Lung microvascular endothelial cell (primary cell): ENCODE measurements at regions not wholly inside any gene's neighbourhood (a gene's known extent, or its start where the extent isn't known, plus 50 kb on each side); places are given as distances from the start of the nearest gene placed in this dataset.

Source experiments
- DNase-seq, 2 donors: peaks; one replicate each; pipeline versions ENCODE4 v3.0.0 to v3.0.0-alpha.2; 2010; ENCODE audit warnings: low read depth in 2 of 2

DNA sequence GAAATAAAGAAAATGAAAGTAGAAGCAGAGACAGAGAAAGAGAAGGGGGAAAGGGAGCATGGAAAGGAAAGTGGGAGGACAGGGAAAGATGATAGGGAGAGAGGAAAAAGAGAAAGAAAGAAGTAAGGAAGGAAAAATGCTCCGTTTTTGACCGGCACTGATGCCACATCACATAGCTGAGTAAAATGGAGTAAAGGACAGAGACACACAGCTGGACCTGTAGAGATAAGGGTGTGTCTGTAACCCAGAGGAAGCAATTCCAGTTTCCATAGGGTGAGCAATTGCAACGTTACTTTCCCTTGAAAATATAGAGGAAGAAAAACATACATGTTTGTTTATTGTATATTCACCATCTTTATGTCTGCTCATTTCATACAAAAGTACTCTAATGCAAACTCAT is 1866.9 kb upstream of the PIK3C3 start:
- no peak for DNase-seq

DNA sequence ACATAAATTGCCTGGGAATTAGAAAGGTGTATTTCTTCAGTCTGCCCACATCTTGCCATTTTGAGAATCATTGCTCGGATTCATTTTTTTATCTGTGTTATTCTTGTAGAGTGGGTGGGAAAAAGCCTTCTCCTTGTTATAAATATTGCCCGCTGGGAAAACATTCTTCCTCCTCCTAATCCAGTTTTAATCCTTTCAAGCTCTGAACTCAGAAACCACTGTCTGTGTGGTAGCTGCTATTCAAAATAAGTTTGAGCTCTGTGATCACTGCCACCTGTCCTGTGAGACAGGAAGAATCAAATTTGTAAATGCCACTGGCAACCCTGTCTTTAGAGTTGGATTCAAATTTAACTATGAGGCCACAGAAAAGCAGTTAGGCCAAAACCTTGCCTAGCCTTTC is 1875.2 kb upstream of the PIK3C3 start:
- no peak for DNase-seq

DNA sequence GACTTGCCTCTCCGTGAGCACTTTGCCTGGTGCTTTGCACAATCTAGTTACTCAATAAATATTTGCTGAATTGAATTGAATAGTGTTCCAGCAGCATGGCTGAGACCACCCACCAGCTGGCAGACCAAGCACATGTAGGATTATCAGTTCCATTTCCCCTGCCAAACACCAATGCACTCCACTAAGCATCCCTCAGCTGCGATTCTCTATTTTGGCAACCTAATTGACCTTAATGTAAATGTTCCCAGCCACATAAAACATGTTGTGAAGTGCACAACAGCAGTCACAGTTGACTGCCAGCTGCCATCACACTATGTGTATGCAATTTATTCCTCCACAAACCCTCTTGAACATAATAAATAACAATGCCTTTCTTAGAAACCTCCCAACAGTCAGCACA is 1879.4 kb upstream of the PIK3C3 start:
- DNase-seq: no peak

- no peak for DNase-seq
These were observed 1882.3 kb upstream of the PIK3C3 start for GRCh38 chr18:40072761-40073160.

DNA sequence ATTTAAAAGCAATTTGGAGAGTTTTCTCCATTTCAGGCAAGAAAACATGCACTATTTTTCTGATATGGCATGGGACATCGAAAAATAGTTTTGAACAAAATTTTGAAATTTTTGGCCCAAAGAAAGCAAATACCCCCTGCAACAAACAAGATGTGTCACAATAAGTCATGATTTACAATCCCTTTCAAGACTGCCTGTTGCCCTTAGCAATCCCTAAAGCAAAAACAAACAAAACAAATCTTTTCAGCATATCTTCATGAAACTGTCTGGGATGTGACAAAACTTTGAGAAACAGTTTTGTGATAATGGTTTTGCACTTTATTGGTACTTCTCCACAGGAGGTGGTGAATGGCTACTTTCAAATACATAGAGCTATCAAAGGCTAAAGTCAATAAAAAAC is 1888.7 kb upstream of the PIK3C3 start:
- DNase-seq: no peak

DNA sequence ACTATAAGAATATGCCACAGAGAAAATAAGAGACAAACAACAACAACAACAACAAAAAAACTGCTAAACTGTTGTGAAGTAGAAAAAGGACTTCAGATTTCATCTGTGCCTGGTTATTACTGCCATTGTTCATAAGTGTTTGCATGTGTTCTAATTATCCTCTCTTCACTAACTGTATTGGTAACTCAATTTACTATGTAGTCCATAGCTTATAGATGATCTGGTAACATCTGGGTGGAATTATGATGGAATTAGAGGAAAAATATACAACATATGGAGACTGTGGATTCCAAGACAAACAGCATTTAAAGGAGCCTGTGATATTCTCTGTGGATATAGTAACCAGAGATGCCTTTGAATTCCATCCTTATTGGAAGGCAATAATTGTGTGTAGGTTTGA is 1891.5 kb upstream of the PIK3C3 start:
- no peak for DNase-seq

DNA sequence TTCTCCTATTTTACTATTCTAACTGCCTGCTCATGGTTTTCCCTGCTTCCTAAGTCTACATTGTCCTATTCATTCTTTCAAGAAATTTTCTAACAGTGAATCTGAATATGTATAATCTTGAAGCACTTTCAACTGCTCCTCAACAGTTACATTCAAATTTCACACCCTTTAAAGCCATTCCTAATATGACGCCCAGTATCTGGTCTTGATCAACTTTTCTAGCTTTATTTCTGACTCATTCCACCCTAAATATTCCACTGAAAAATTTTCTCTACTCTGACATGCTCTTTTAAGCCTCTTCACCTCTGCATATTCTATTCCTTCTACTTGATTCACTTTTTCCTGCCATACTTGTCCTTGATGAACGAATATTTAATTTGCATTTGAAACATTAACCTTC is 1893.9 kb upstream of the PIK3C3 start:
- no peak for DNase-seq

DNA sequence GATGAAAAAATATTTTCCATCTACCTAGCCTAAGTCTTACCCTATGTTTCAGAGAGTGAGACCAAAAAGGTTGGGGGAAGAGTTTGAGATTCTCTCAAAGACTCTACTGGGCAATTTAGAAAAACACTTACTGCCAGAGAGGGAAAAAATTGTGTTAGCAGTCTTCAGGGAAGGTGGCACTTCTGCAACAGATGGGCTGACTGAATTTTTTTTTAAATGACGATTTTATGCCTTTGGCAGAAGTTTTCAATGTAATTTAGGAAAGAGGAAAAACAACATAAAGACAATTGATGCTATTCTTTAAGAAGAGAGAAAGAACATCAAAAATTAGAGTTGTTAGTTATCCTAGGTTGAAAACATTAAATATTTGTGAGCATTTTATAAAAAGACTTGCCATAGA is 1894.5 kb upstream of the PIK3C3 start:
- DNase-seq: no peak

DNA sequence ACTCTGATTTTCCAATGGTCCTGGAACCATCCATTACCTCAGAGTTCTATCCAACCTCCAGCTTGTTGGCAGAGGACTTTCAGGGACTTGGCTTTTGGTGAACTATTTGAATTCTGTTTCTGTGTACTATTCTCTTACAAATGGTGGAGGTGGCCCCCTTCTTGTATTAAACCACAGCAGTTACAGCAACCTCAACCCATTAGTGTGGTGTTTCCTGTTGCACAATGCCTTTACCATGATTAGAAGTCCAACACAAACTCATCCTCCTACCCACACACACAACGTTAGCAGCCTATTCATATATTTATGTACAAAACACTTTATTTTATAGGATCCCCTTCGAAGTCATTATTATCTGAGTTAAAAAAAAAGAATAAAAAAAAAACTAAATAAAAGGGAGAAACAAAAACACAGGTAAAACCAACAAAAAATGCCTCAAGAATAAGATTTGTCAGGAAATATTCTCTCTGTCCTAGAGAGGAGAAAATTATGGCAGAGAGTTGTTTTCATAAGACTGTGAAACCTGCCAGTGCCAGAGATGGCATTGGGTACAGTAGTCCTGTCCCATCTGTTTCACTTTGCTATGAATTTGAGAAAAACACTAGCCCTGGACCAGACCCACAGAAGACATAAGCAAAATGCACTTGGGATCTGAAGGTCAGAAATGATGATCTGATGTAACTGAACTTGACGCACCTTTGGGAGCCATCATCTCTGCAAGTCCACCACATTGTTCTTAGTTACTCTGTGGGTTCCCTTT is 1896.0 kb upstream of the PIK3C3 start:
- DNase-seq: no peak

DNA sequence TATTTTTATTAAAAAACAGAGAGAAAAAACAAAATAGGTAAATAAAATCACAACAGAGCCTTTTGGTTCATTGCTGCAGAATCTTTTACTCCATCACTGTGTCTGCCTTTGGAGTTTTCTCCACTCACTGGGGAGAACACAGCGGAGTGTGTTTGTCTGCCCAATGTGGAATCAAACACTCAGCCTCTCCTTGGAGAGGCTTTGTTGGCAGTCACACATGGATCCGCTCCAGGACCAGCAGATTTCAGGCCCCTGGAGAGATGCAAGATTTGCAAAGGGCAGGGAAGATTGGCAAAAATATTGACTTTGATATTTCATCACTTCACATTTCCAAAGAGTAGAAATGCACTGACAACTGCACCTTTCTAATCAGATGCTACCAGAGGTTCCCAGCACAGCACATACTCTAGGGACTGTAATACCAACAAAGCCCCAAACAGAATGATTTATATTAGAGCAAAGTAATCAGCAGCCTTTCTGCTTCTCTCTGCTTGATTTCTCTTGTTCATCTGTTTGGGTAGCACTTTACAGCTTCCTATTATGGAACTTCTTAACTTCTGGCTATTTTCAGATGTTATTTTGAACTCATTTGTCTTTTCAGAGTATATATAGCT is 1898.8 kb upstream of the PIK3C3 start:
- no peak for DNase-seq

- no peak for DNase-seq
These were observed 1899.8 kb upstream of the PIK3C3 start for GRCh38 chr18:40055262-40055661.

DNA sequence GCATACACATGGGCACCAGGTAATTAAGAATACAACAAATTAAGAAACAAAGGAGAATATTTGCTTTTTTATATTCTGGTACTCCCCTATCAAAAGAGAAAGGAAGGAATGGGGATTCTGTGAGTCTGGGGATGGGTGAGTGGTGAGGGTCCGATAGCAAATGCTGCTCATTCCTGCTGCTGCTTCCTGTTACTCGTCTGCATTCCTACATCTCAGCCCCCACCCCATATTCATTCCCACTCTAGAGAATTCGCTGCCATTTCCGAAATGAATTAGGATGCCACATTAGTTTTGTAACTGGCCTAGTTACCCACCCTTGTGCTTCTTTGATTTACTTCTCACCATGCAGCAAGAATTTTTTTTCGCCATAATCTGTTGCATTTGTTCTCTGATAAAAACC is 1905.3 kb upstream of the PIK3C3 start:
- no peak for DNase-seq

DNA sequence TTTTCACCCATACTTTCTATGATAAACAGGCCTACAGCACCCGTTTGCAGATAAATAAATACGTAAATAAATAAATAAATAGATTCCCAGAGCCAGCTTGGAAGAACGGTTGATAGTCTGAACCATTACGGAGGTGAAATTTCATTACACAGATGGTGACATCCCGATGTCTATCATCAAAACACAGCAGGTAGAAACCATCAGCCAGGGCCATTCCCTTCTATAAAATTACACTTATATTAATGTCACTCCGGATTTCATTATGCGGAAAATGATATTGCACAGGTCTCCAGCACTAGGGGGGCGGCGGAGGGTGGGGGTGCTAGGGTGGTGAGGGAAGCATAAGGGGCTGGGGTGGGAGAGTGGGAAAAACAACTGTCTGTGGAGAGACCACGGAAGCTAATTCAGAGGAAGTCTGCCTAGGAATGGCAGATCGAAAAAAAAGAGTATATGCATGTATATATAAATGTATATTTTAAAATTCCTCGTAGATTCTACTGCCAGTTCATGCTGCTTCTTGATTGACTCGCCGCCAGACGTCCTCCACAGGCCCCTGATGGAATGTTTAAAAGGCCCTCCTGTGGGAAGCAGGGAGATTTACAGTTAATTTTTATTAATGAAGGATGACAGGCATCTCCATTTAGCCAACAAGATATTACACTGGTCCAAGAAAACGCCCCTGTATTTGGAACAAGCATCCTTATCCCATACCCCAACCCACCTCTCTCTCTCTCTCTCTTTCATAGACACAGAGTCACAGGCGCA is 1906.0 kb upstream of the PIK3C3 start:
- no peak for DNase-seq

DNA sequence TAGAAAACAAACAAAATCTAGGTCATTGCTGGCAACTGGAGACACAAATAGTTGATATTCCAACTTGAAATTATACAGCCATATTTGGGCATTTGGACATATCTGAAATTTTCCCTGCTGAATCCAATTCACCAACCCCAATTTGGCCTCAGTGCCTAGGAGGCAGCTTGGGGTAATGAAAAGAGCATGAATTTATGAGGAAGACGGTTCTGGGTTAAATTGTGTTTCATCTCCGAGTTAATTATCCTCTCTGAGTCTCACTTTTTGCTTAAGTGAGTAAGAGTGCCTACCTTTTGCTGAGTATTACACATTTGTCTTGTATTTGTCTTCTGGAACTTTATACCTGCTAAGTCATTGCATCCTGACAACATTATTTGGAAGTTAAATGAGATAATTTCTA is 1906.8 kb upstream of the PIK3C3 start:
- DNase-seq: no peak

GRCh38 chr18:40046596-40046995 is 1908.4 kb upstream of the PIK3C3 start:
- DNase-seq: no peak

DNA sequence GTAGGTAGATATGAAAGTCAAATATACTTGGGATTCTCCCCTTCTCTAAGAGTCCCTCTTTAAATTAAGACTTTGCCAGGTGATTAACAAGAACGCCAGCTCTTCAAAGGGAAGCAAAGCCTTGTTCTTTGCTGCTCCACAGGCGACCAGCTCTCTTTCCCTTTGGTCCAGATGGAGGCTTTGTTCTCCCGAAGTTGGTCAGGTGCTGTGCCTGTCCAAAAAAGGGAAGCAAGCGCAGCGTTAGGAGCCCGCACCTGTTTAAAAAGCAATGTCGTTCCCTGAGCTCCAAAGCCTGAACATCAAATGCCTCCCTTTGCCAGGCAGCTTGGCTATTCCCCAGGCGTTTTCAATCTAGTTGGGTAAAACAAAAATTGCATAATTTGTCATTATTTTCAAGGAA is 1913.1 kb upstream of the PIK3C3 start:
- DNase-seq: no peak

DNA sequence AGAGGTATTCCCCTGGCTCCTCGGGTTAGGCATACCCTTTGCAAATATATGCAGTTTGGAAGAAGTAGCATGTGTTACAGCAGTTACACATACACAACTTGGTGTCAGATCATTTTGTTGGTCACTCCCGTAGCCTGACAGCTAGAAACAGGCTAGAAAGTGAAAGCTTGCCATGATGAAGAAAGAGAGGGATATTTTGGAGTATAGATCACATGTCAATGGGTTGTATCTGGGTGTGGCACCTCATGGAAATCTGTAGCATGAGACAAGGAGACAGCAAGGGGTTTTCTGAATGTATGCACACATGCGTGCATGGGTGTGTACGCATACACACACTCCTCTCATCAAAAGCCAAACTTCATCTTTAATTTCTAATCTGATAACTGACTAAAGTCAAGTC is 1914.5 kb upstream of the PIK3C3 start:
- no peak for DNase-seq

DNA sequence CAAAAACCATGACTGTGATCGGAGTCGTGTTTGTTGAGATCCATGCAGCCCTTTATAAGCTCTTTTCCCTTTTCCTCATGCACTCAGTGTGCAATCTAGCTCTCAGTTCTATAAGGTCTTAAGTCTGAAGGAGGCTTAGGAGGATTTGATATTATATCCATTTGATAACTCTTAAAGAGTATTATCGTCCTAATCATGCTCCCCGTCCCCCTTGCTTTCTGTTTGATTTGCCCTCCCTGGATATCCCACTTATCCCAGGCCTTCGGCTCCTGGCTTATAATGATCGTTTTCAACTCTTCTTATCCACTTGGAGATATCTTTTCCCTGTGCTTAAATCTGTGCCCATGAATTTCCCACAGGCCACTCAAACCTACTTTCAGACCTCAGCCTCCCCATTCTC is 1917.7 kb upstream of the PIK3C3 start:
- no peak for DNase-seq

DNA sequence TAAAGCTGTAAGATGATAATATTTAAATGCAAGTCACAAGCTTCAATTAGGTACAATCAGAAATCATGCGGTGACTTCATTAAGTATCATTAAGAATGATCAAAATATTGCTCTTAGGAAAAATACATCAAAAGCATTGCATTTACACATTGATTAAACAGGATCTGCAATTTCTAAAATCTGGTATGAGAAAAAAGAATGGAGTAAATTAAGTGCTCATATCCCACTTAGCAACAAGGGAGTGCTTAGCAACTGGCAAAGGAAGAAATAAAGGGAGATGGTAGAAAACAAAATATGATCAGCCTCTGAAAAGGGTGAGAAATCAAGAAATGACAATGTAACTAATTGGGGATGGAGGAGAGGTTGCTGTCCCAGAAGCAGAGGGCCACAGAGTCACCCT is 1918.2 kb upstream of the PIK3C3 start:
- no peak for DNase-seq

GRCh38 chr18:40035966-40036365 is 1919.1 kb upstream of the PIK3C3 start:
- no peak for DNase-seq

DNA sequence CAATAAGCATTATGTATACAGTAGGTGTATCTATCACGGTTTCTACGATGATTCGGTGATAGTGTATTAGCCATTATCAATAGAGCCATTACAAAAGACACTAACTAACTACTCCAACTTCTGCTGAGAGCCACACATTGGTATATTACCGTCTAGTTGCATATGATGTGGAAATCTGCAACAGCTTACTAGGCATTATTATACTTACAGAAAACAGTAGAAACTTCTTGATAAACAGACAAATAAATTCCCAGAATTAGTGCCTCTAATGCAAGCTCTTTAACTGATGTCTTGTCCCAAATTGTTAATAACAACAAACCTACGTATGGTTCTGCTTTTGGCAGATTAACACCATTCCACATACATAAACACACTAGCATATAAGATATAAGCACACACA is 1923.0 kb upstream of the PIK3C3 start:
- no peak for DNase-seq

DNA sequence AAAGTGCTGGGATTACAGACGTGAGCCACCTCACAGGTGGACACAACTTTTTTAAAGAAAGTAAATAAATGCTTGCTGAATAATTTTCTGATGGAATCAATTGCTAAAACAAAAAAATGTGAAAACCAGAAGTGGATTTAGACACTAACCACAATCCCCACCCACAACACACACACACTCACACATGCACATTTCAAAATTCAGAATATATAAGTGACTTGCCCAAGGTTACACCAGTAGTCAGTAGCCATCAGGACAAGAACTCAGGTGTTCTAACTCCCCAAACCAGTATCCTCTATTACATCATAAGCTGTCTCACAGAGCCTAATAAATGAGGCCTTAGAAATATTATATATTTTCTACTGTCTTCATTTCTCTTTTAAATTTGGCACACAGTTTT is 1923.6 kb upstream of the PIK3C3 start:
- DNase-seq: no peak
